ENCODE measurements at regions not wholly inside any gene's neighbourhood (a gene's known extent, or its start where the extent isn't known, plus 50 kb on each side); places are given as distances from the start of the nearest gene placed in this dataset.
A peak's percentile ranks its signal among the peaks of the same experiment; 100 is the strongest.
"Not testable (repeated sequence)": the region's sequence is repeated elsewhere in the genome, so short reads cannot be mapped to it uniquely, and the experiment has no call there.

- H3K4me3 ChIP-seq (replicated peaks; ENCODE audit: low read depth, low read length); DNase-seq (ENCODE audit: extremely low read depth, low read depth): not testable (repeated sequence)
Measured at GRCh38 chr11:3583476-3583875, 58.3 kb downstream of the ART5 start.

- not testable (repeated sequence) for H3K4me3 ChIP-seq (replicated peaks; ENCODE audit: low read depth, low read length); DNase-seq (ENCODE audit: extremely low read depth, low read depth)
Measured at GRCh38 chr11:3581389-3581725, 60.4 kb downstream of the ART5 start.

GRCh38 chr11:3580487-3581388 lies 61.1 kb downstream of the ART5 start:
- peak overlapping the region; percentile 21; the same call in 1 of the 2 replicates for H3K4me3 ChIP-seq (replicated peaks; ENCODE audit: low read depth, low read length)
- peak; percentile 27 for TF ChIP-seq CTCF (IDR thresholded peaks at IDR 0.05; ENCODE audit: low read depth, low read length, missing control alignments)
- not testable (repeated sequence) for DNase-seq (ENCODE audit: extremely low read depth, low read depth)

- DNase-seq (ENCODE audit: extremely low read depth, low read depth): not testable (repeated sequence)
Measured at GRCh38 chr11:3579600-3580459, 62.0 kb downstream of the ART5 start.

GRCh38 chr11:3576066-3576604 lies 65.7 kb downstream of the ART5 start:
- H3K4me3 ChIP-seq (replicated peaks; ENCODE audit: low read depth, low read length); DNase-seq (ENCODE audit: extremely low read depth, low read depth): not testable (repeated sequence)

More at GRCh38 chr11:3579600-3580459, 62.0 kb downstream of the ART5 start:
- not testable (repeated sequence) for H3K4me3 ChIP-seq (replicated peaks; ENCODE audit: low read depth, low read length)

GRCh38 chr11:3572976-3573647 lies 68.7 kb downstream of the ART5 start:
- not testable (repeated sequence) for DNase-seq (ENCODE audit: extremely low read depth, low read depth); H3K4me3 ChIP-seq (replicated peaks; ENCODE audit: low read depth, low read length)

- DNase-seq (ENCODE audit: extremely low read depth, low read depth); H3K4me3 ChIP-seq (replicated peaks; ENCODE audit: low read depth, low read length): not testable (repeated sequence)
Measured at GRCh38 chr11:3571752-3572151, 70.0 kb downstream of the ART5 start.

GRCh38 chr11:3565838-3566237 lies 76.0 kb downstream of the ART5 start:
- not testable (repeated sequence) for DNase-seq (ENCODE audit: extremely low read depth, low read depth); H3K4me3 ChIP-seq (replicated peaks; ENCODE audit: low read depth, low read length)

GRCh38 chr11:3564383-3564782 lies 77.4 kb downstream of the ART5 start:
- not testable (repeated sequence) for DNase-seq (ENCODE audit: extremely low read depth, low read depth); H3K4me3 ChIP-seq (replicated peaks; ENCODE audit: low read depth, low read length)

GRCh38 chr11:3554621-3555020 lies 87.2 kb downstream of the ART5 start:
- not testable (repeated sequence) for DNase-seq (ENCODE audit: extremely low read depth, low read depth); H3K4me3 ChIP-seq (replicated peaks; ENCODE audit: low read depth, low read length)

- not testable (repeated sequence) for H3K4me3 ChIP-seq (replicated peaks; ENCODE audit: low read depth, low read length); DNase-seq (ENCODE audit: extremely low read depth, low read depth)
Measured at GRCh38 chr11:3544990-3545389, 96.8 kb downstream of the ART5 start.

- DNase-seq (ENCODE audit: extremely low read depth, low read depth); H3K4me3 ChIP-seq (replicated peaks; ENCODE audit: low read depth, low read length): not testable (repeated sequence)
Measured at GRCh38 chr11:3538220-3538619, 103.6 kb downstream of the ART5 start.

- DNase-seq (ENCODE audit: extremely low read depth, low read depth); H3K4me3 ChIP-seq (replicated peaks; ENCODE audit: low read depth, low read length): not testable (repeated sequence)
Measured at GRCh38 chr11:3537254-3537653, 104.5 kb downstream of the ART5 start.

- DNase-seq (ENCODE audit: extremely low read depth, low read depth); H3K4me3 ChIP-seq (replicated peaks; ENCODE audit: low read depth, low read length): not testable (repeated sequence)
Measured at GRCh38 chr11:3532958-3533357, 108.8 kb downstream of the ART5 start.

GRCh38 chr11:3531280-3531679 lies 110.5 kb downstream of the ART5 start:
- not testable (repeated sequence) for H3K4me3 ChIP-seq (replicated peaks; ENCODE audit: low read depth, low read length); DNase-seq (ENCODE audit: extremely low read depth, low read depth)

GRCh38 chr11:3523567-3523966 lies 118.2 kb downstream of the ART5 start:
- DNase-seq (ENCODE audit: extremely low read depth, low read depth); H3K4me3 ChIP-seq (replicated peaks; ENCODE audit: low read depth, low read length): not testable (repeated sequence)

GRCh38 chr11:3520905-3521304 lies 120.9 kb downstream of the ART5 start:
- DNase-seq (ENCODE audit: extremely low read depth, low read depth); H3K4me3 ChIP-seq (replicated peaks; ENCODE audit: low read depth, low read length): not testable (repeated sequence)
